ENCODE measurements at regions not wholly inside any gene's neighbourhood (a gene's known extent, or its start where the extent isn't known, plus 50 kb on each side); places are given as distances from the start of the nearest gene placed in this dataset.

DNA sequence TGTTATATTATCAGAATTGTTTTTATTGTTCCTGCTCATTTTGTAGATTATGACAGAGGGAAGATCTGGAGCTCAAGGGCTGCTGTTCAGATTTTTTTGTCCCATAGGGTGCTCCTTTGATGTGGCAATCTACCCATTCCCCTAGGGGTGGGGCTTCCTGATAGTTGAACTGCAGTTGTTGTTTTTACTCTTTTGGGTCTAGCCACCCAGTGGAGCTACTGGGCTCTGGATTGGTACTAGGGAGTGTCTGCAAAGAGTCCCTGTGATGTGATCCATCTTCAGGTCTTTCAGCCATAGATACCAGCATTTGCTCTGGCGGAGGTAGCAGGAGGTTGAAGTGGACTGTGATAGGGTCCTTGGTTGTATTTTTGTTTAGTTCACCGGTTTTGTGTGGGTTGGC, 57.9 kb upstream of the SLCO1B1 start:
- no peak overlapping the region for H3K9ac ChIP-seq (ENCODE audit: insufficient read depth in 1 of 2, low read length in 2 of 2)
- no peaks in the 10 kb centered on the region for H3K4me1 ChIP-seq (ENCODE audit: control insufficient read depth in 5 of 5, insufficient read depth in 5 of 5, low read length in 5 of 5)
- ATAC-seq (ENCODE audit: insufficient read depth, low FRiP score) (no peak), DNase-seq (no peak)
- H3K27me3 ChIP-seq (ENCODE audit: control insufficient read depth in 3 of 3, insufficient read depth in 3 of 3, low read length in 2 of 3) = no peaks in the 10 kb centered on the region
- H3K9me3 ChIP-seq (ENCODE audit: control insufficient read depth in 4 of 4, insufficient read depth in 3 of 4, low read length in 3 of 4) = peaks cover 0 to 3% (median 0%) of the 10 kb centered on the region in 4 donors
- H3K36me3 ChIP-seq (ENCODE audit: control insufficient read depth in 4 of 4, insufficient read depth in 4 of 4, low read length in 4 of 4) = no peaks in the 10 kb centered on the region
- no peak for TF ChIP-seq CTCF (IDR thresholded peaks at IDR 0.05; ENCODE audit: control extremely low read depth, extremely low read depth)
- 83 to 93% methylated on average over 2 of the region's 2 CpGs for WGBS, 2 donors
- no peak overlapping the region for H3K4me3 ChIP-seq
- H3K27ac ChIP-seq (ENCODE audit: low read depth in 1 of 2, low read length in 1 of 2) = no peak overlapping the region

- 92 to 94% methylated on average over 9 of the region's 9 CpGs for whole genome bisulfite sequencing, 2 donors
- H3K27ac ChIP-seq (ENCODE audit: low read depth in 1 of 2, low read length in 1 of 2) = no peak overlapping the region
- ATAC-seq (ENCODE audit: insufficient read depth, low FRiP score) (no peak), DNase-seq (no peak)
- H3K4me1 ChIP-seq (ENCODE audit: control insufficient read depth in 5 of 5, insufficient read depth in 5 of 5, low read length in 5 of 5) = no peaks in the 10 kb centered on the region
- no peaks in the 10 kb centered on the region for H3K27me3 ChIP-seq (ENCODE audit: control insufficient read depth in 3 of 3, insufficient read depth in 3 of 3, low read length in 2 of 3)
- H3K9ac ChIP-seq (ENCODE audit: insufficient read depth in 1 of 2, low read length in 2 of 2) = no peak overlapping the region
- TF ChIP-seq CTCF (IDR thresholded peaks at IDR 0.05; ENCODE audit: control extremely low read depth, extremely low read depth) = no peak
- H3K36me3 ChIP-seq (ENCODE audit: control insufficient read depth in 4 of 4, insufficient read depth in 4 of 4, low read length in 4 of 4) = no peaks in the 10 kb centered on the region
- H3K4me3 ChIP-seq = no peak overlapping the region
- H3K9me3 ChIP-seq (ENCODE audit: control insufficient read depth in 4 of 4, insufficient read depth in 3 of 4, low read length in 3 of 4) = peaks cover 0 to 3% (median 0%) of the 10 kb centered on the region in 4 donors
Measured at GRCh38 chr12:21073822-21074460, 57.1 kb upstream of the SLCO1B1 start.

Data from lung (tissue), 11 donors.